ENCODE measurements at regions not wholly inside any gene's neighbourhood (a gene's known extent, or its start where the extent isn't known, plus 50 kb on each side); places are given as distances from the start of the nearest gene placed in this dataset.

DNA sequence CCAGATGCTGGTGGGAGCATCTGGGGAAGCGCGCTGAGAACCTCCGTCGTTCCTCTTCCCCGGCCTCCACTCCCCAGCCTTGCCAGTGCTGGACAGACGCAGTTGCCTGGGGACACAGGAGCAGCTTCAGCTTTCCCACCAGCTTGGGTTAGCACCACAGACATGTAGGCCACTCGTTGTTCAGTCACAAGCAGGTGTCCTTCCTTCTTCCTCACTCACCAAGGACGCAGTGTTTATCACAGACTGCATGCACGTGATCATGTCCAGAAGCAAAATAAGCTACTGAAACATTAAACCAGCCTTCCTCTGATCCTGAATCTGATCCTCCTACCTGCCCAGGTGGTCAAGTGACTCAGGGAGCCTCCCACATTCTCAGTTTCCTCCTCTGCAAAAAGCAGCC is 232.9 kb downstream of the SYK start:
- peaks cover 10% of the 10 kb centered on the region for H3K27me3 ChIP-seq (ENCODE audit: insufficient read depth, low read length)
- Mint-ChIP-seq H3K36me3 (ENCODE audit: low read depth, unreplicated experiment) (no peaks in the 10 kb centered on the region), H3K9me3 (ENCODE audit: unreplicated experiment) (no peaks in the 10 kb centered on the region), H3K4me1 (ENCODE audit: low read depth, unreplicated experiment) (peaks cover 18% of the 10 kb centered on the region), H3K27me3 (ENCODE audit: low read depth, unreplicated experiment) (peaks cover 14% of the 10 kb centered on the region), H3K4me3 (ENCODE audit: unreplicated experiment) (no peak overlapping the region), H3K27ac (ENCODE audit: unreplicated experiment) (no peak overlapping the region)
- no peak overlapping the region for H3K4me3 ChIP-seq (ENCODE audit: insufficient read depth, low read depth, low read length)
- H3K27ac ChIP-seq (ENCODE audit: low read depth, low read length): no peak overlapping the region
- H3K9ac ChIP-seq (ENCODE audit: low read length): no peak overlapping the region
- no peaks in the 10 kb centered on the region for H3K79me2 ChIP-seq (ENCODE audit: insufficient read depth, low read length)
- no peaks in the 10 kb centered on the region for H3K9me3 ChIP-seq (ENCODE audit: insufficient read depth, low read depth, low read length)
- no peak for FAIRE-seq
- H2AFZ ChIP-seq (ENCODE audit: low read depth, low read length): no peak overlapping the region
- no peaks in the 10 kb centered on the region for H4K20me1 ChIP-seq (ENCODE audit: insufficient read depth, low read length)
- no peaks in the 10 kb centered on the region for H3K36me3 ChIP-seq (ENCODE audit: insufficient read depth, low read length)
- TF ChIP-seq EZH2 (IDR thresholded peaks at IDR 0.05; ENCODE audit: insufficient read depth, low read length): no peak
- TF ChIP-seq, protein P1, sequence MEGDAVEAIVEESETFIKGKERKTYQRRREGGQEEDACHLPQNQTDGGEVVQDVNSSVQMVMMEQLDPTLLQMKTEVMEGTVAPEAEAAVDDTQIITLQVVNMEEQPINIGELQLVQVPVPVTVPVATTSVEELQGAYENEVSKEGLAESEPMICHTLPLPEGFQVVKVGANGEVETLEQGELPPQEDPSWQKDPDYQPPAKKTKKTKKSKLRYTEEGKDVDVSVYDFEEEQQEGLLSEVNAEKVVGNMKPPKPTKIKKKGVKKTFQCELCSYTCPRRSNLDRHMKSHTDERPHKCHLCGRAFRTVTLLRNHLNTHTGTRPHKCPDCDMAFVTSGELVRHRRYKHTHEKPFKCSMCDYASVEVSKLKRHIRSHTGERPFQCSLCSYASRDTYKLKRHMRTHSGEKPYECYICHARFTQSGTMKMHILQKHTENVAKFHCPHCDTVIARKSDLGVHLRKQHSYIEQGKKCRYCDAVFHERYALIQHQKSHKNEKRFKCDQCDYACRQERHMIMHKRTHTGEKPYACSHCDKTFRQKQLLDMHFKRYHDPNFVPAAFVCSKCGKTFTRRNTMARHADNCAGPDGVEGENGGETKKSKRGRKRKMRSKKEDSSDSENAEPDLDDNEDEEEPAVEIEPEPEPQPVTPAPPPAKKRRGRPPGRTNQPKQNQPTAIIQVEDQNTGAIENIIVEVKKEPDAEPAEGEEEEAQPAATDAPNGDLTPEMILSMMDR (IDR thresholded peaks at IDR 0.05; ENCODE audit: insufficient read depth, low read depth, low read length): no peak
- DNase-seq (ENCODE audit: low read depth): no peak
- peaks cover 17% of the 10 kb centered on the region for H3K4me1 ChIP-seq (ENCODE audit: insufficient read depth, low read length)
- H3K4me2 ChIP-seq (ENCODE audit: low read length): no peak overlapping the region

DNA sequence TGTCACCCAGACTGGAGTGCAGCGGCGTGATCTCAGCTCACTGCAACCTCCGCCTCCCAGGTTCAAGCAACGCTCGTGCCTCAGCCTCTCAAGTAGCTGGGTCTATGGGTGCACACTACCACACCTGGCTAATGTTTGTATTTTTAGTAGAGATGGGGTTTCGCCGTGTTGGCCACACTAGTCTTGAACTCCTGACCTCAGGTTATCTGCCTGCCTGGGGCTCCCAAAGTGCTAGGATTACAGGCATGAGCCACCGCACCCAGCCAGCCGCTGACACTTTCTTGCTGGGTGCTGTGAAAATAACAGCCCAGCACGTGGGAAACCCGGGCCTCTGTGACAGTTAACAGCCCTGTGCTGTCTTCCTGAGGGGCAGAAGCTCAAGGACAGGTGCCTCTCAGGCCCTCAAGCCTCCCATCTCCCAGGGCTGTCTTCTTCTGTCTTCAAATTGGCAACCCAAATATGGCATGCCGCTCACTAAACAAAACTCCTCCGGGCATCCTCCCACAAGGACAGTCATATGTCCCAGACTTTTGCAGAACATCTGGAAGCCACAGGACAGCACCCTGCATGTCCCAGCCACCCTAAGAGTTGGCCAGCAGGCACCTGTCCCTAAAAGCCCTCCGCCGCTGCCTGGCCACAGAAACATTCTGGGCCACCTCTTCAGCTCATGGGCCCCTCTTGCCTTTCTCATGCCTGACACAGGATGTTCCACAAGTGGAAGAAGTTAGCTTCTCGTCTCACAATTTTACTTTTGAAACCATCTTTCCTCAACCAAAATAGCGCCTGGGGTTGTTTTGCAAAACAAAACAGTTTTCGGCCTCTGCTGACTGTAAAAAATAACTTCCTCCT is 233.6 kb downstream of the SYK start:
- Histone ChIP-seq H3K79me2 (ENCODE audit: insufficient read depth, low read length) (no peaks in the 10 kb centered on the region), H2AFZ (ENCODE audit: low read depth, low read length) (no peak overlapping the region), H4K20me1 (ENCODE audit: insufficient read depth, low read length) (no peaks in the 10 kb centered on the region), H3K27ac (ENCODE audit: low read depth, low read length) (no peak overlapping the region), H3K4me2 (ENCODE audit: low read length) (no peak overlapping the region), H3K36me3 (ENCODE audit: insufficient read depth, low read length) (no peaks in the 10 kb centered on the region), H3K9me3 (ENCODE audit: insufficient read depth, low read depth, low read length) (no peaks in the 10 kb centered on the region), H3K9ac (ENCODE audit: low read length) (no peak overlapping the region), H3K27me3 (ENCODE audit: insufficient read depth, low read length) (peaks cover 10% of the 10 kb centered on the region), H3K4me1 (ENCODE audit: insufficient read depth, low read length) (peaks cover 17% of the 10 kb centered on the region), H3K4me3 (ENCODE audit: insufficient read depth, low read depth, low read length) (no peak overlapping the region)
- peaks cover 18% of the 10 kb centered on the region for H3K4me1 Mint-ChIP-seq (ENCODE audit: low read depth, unreplicated experiment)
- H3K9me3 Mint-ChIP-seq (ENCODE audit: unreplicated experiment): no peaks in the 10 kb centered on the region
- H3K27ac Mint-ChIP-seq (ENCODE audit: unreplicated experiment): no peak overlapping the region
- H3K4me3 Mint-ChIP-seq (ENCODE audit: unreplicated experiment): no peak overlapping the region
- no peaks in the 10 kb centered on the region for H3K36me3 Mint-ChIP-seq (ENCODE audit: low read depth, unreplicated experiment)
- DNase-seq (ENCODE audit: low read depth): no peak
- no peak for FAIRE-seq
- TF ChIP-seq EZH2 (IDR thresholded peaks at IDR 0.05; ENCODE audit: insufficient read depth, low read length): no peak
- TF ChIP-seq, protein P1 (IDR thresholded peaks at IDR 0.05; ENCODE audit: insufficient read depth, low read depth, low read length): no peak
- peaks cover 14% of the 10 kb centered on the region for H3K27me3 Mint-ChIP-seq (ENCODE audit: low read depth, unreplicated experiment)

DNA sequence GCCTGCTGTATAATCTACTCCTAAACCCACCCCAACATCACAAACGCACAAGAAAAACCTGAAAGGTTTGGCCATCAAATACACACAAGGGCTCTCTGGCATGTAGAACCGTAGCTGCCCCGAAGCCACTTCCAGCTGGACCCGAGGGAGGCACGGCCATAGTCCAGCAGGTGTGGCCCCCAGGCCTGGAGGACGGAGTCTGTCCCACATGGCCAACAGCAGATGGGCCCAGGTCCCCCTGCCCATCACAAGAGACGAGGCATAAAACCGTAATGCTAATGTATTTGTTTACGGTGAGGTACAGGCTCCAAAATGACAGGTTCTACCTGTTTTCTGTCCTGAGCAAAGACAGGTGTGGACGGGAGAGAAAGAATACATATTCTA is 234.2 kb downstream of the SYK start:
- peaks cover 17% of the 10 kb centered on the region for H3K4me1 ChIP-seq (ENCODE audit: insufficient read depth, low read length)
- no peak overlapping the region for H3K27ac ChIP-seq (ENCODE audit: low read depth, low read length)
- FAIRE-seq: no peak
- no peaks in the 10 kb centered on the region for H3K36me3 ChIP-seq (ENCODE audit: insufficient read depth, low read length)
- no peak for TF ChIP-seq EZH2 (IDR thresholded peaks at IDR 0.05; ENCODE audit: insufficient read depth, low read length)
- TF ChIP-seq, protein P1 (IDR thresholded peaks at IDR 0.05; ENCODE audit: insufficient read depth, low read depth, low read length): no peak
- H3K27me3 ChIP-seq (ENCODE audit: insufficient read depth, low read length): peaks cover 10% of the 10 kb centered on the region
- no peak overlapping the region for H3K9ac ChIP-seq (ENCODE audit: low read length)
- no peak overlapping the region for H3K27ac Mint-ChIP-seq (ENCODE audit: unreplicated experiment)
- H3K79me2 ChIP-seq (ENCODE audit: insufficient read depth, low read length): no peaks in the 10 kb centered on the region
- H3K9me3 ChIP-seq (ENCODE audit: insufficient read depth, low read depth, low read length): no peaks in the 10 kb centered on the region
- H3K4me3 Mint-ChIP-seq (ENCODE audit: unreplicated experiment): no peak overlapping the region
- no peak overlapping the region for H3K4me3 ChIP-seq (ENCODE audit: insufficient read depth, low read depth, low read length)
- H3K4me1 Mint-ChIP-seq (ENCODE audit: low read depth, unreplicated experiment): peaks cover 18% of the 10 kb centered on the region
- peaks cover 14% of the 10 kb centered on the region for H3K27me3 Mint-ChIP-seq (ENCODE audit: low read depth, unreplicated experiment)
- no peak overlapping the region for H3K4me2 ChIP-seq (ENCODE audit: low read length)
- DNase-seq (ENCODE audit: low read depth): no peak
- H2AFZ ChIP-seq (ENCODE audit: low read depth, low read length): no peak overlapping the region
- peaks cover 2% of the 10 kb centered on the region for H3K9me3 Mint-ChIP-seq (ENCODE audit: unreplicated experiment)
- no peaks in the 10 kb centered on the region for H4K20me1 ChIP-seq (ENCODE audit: insufficient read depth, low read length)
- no peaks in the 10 kb centered on the region for H3K36me3 Mint-ChIP-seq (ENCODE audit: low read depth, unreplicated experiment)

All from astrocyte (in vitro differentiated cells and primary cell).